ENCODE measurements at regions not wholly inside any gene's neighbourhood (a gene's known extent, or its start where the extent isn't known, plus 50 kb on each side); places are given as distances from the start of the nearest gene placed in this dataset.
"Not testable (repeated sequence)": the region's sequence is repeated elsewhere in the genome, so short reads cannot be mapped to it uniquely, and the experiment has no call there.

GRCh38 chr4:140244328-140244727 lies 90.3 kb upstream of the MAML3 start:
- DNase-seq = no peak

GRCh38 chr4:140243278-140243753 lies 89.3 kb upstream of the MAML3 start:
- DNase-seq = peak; percentile 32 to 62

DNA sequence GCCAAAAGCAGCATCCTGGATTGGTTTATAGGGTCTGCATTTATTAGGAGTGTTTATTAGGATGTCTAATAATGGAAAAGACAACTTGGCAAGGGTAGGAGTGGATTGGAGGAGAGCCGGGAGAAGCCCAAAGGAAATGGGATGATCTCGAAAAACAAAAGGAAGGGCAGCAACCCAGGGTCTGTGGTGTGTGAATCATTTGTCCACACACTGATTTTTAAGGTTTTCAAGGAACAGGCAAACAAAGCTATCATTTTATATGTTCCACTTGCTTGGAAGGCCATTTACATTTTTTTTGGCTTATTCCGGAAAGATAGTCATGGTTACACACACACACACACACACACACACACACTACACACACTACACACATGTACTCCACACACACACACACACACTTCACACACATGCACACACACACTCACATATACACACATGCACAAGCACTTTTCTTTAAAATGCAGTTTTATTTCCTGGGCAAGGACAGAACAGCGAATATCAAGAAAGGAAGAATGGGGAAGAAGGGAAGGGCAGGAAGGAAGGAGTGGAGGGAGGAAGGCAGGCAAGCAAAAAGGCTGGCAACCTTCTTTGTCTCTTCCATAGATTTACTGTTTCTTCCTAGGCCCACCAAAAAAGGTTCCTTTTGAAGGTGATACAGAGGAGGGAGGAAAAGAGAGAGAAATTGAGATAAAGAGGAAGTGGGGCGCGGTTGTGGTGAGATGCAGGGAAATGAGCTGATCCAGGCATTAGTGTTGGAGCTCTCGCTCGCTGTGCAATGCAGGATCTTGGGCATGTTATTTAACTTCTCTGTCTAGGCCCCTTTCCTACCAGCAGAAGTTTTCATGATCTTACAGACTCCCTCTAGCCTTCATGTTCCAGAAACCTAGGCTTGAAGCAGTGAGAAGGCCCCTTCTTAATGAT lies 88.6 kb upstream of the MAML3 start:
- DNase-seq = no peak

GRCh38 chr4:140240237-140240636 lies 86.3 kb upstream of the MAML3 start:
- peak; percentile 74 to 85 for DNase-seq

GRCh38 chr4:140239311-140239710 lies 85.3 kb upstream of the MAML3 start:
- DNase-seq = peak in 1 of 2 experiments; percentile 28

- DNase-seq = peak; percentile 62 to 80
These were observed 84.5 kb upstream of the MAML3 start for GRCh38 chr4:140238351-140239056.

DNA sequence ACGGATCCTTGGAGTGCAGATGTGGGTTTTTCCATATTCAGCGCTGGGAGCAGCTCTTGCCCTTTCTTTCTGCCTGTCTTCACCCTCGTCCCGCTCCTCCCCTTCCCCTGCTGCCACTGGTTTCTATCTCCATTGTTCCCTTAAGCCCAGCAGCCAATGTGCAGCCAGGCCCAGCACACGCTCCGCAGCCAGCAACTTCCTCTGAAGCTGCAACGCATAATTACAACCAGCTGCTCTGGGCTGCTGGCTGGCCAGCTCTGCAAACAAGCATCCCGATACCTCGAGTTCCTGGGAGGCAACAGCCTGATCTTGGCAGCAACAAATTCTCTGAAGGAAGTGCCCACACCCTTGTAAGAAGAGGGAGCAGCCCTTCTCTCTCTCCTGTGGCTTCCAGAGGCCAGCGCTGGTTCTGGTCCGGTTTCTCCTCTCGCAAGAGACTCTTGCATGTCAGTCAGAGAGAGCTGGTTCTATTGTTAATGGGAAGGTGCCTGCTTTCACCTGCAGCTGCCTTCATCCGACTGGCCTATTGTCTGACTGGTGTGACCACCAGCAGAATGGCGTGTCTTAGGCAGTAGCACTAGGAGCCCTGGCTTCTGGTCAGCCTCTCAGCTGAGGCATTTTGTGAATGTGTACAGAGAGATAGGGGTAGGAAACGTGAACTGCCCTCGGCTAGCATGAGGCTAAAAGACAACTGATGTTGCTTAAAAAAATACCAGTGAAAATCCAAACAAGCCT lies 83.8 kb upstream of the MAML3 start:
- peak; percentile 90 to 92 for DNase-seq

- DNase-seq = no peak
These were observed 82.7 kb upstream of the MAML3 start for GRCh38 chr4:140236654-140237169.

DNA sequence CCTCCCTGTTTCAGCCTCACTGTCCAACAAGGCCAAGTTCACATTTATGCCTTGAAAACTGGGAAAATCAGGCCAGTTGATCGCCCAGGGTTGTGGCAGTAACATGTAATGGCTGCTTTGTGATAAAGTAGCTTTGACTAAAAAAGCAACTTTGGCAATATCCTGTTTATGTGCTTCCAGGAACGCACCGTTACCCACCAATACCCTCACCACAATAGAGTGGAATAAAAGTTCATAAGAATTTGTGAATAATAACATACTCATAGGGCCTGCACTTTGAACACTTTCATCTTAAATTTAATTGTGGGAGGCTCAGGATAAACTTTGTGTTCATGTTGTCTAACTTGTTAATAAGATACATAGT lies 80.7 kb upstream of the MAML3 start:
- no peak for DNase-seq

DNA sequence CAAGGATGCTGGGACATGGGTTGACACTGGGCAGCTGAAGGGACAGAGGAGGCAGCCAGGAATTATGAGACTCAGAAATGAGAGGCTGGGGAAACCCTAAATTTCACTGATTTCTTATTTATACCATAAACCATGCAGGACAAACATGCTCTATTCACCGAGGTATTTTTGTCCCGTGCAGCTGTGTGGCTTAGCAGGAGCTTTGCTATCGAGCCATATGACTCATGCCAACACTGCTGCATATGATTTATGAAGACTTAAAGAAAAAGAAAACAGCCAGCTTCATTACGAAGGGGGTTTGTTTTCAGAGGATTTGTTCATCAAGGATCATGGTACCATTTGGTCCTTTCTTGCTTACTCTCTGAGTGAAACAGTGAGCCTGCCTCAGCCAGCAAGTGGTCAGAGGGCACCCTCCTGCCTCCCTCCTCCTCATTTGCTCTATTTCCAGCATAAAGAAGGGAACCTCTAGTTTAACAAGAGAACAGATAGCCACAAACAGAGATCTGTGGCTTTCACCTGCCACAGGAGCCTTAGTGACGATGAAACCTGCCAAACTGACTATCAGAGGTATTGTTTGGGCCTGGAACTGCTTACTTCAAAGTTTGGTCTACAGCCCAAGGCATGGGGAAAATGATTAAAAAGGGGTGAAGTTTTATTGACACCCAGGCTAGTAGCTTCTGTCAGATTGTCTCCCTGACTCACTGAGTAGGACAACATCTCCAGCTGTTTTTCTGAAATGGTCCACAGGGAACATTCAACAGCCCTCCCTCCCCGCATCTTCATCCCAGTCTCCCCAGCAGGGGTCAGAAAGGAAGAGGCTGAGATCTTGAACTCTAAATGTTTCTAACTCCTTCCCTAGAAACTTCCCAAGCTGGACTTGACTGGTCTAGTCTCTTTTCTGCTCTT lies 80.1 kb upstream of the MAML3 start:
- no peak for DNase-seq

GRCh38 chr4:140229881-140230280 lies 75.9 kb upstream of the MAML3 start:
- DNase-seq = no peak

GRCh38 chr4:140227286-140227685 lies 73.3 kb upstream of the MAML3 start:
- no peak for DNase-seq

DNA sequence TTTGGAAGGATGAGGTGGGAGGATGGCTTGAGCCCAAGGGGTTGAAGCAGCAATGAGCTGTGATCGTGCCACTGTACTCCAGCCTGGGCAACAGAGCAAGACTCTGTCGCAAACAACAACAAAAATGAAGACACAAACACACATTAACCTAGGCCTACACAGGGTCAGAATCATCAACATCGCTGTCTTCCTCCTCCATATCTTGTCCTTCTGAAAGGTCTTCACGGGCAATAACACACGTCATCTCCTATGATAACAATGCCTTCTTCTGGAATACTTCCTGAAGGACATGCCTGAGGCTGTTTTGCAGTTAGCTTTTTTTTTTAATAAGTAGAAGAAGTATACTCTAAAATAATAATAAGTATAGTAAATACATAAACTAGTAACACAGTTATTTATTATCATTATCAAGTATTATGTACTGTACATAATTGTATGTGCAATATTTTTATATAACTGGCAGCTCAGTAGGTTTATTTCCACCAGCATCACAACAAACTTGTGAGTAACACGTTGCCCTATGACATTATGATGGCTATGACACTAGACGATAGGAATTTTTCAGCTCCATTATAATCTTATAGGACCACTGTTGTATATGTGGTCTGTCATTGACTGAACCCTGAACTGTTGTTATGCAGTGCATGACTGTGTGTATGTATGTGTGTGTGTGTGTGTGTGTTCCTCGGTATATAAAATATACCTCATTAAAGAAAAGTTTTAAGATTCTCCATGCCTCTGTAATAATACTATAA lies 69.2 kb upstream of the MAML3 start:
- no peak for DNase-seq

DNA sequence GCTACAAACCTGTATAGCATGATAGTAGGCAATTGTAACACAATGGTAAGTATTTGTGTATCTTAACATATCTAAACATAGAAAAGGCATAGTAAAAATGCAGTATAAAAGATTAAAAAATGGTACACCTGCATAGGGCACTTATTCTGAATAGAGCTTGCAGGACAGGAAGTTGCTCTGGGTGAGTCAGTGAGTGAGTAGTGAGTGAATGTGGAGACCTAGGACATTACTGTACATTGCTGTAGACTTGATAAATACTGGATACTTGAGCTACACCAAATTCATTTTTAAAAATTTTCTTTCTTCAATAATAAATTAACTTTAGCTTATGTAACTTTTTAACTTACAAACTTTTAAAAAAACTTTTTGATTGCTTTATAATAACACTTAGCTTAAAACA lies 68.2 kb upstream of the MAML3 start:
- no peak for DNase-seq

DNA sequence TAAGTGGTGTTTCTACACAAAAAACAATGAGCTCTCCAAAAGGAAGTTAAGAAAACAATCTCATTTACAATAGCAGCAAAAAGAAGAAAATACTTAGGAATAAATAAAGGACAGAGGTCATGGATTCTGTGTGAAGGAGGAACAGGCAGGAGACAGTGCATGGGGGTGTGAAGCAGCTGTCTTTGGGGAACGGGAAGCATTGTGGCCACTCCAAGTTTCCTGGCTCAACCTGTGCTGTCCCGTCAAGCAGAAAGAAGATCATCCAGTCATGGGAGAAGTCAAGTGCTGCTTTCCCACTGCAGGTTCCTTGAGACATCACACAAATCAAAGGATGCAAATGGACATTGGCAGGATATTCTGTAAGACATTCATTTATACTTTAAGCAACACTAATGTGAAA lies 66.1 kb upstream of the MAML3 start:
- no peak for DNase-seq

DNA sequence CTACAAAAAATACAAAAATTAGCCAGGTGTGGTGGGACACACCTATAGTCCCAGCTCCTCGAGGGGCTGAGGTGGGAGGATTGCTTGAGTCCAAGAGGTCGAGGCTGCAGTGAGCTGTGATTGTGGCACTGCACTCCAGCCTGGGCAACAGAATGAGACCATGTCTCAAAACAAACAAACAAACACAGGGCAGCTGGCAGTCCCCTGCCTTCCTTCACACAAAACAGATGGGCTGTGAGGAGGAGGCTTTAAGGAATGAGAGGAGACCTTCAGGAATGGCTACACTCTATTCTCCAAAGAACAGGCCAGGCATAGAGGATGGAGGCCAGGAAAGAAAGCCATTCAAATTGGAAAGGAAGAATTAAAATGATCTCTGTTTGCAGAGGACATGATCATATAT lies 65.6 kb upstream of the MAML3 start:
- DNase-seq = no peak

DNA sequence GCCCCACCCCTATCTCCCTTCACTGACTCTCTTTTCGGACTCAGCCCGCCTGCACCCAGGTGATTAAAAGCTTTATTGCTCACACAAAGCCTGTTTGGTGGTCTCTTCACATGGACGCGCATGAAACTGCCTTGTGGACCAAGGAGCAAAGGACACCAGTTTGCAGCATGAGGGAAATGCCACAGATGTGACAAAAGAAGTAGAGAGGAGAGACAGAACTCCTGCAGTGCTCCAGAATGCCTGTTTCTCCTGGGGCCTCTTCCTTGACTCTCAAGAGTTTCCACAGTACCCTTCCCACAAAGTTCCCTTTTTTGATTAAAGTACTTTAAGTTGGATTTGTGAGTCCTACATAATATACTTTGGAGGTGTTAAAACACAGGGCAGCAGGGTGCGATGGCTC lies 65.1 kb upstream of the MAML3 start:
- DNase-seq = not testable (repeated sequence)

DNA sequence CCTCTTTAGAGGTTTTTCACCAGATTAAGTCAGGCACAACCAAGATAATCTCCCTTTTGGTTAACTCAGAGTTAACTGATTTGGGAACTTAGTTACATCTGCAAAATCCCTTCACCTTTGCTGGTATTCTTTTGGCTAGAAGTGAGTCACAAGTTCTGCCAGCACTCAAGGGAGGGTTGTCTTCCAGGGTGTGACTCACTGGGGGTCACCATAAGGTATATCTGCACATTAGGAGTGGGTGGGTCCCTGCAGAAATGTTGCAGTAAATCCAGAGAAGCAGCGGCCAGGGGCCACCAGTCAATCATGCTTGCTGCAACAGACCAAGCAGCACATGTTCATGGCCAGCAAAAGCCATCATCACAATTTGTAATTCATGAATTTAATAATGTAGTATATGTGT lies 59.8 kb upstream of the MAML3 start:
- no peak for DNase-seq

- no peak for DNase-seq
These were observed 59.1 kb upstream of the MAML3 start for GRCh38 chr4:140213116-140213515.

GRCh38 chr4:140212646-140213045 lies 58.7 kb upstream of the MAML3 start:
- no peak for DNase-seq

DNA sequence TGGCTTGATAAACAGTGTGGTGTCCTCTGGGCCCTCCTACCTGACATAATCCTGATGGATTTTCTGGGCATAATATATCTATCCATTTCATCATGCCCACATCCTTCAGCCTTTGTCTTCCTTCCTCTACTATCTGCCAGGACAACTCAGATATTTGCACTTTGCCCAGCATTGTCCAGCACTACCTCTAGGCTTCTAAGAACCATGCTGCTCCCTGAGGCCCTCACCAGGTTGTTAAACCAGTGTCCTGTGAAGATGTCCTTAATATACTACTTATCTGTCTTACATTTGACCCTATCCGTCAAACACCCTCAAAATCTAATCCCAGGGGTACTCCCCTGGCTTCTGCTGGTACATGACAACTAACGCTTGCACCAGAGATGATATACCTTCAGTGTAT lies 58.2 kb upstream of the MAML3 start:
- no peak for DNase-seq
